HG02798 (cell line): ENCODE measurements at regions not wholly inside any gene's neighbourhood (a gene's known extent, or its start where the extent isn't known, plus 50 kb on each side); places are given as distances from the start of the nearest gene placed in this dataset.
"Not testable (repeated sequence)": the region's sequence is repeated elsewhere in the genome, so short reads cannot be mapped to it uniquely, and the experiment has no call there.

Experiments
- ATAC-seq: cut with Tn5 transposase; IDR thresholded peaks from one replicate; pipeline ENCODE4 v1.9.1; 2021; ENCODE audit warnings: mild to moderate bottlenecking; ENCODE audit not compliant: unreplicated experiment, poor library complexity

GRCh38 chr4:187366530-187366929 lies 629.0 kb upstream of the ZFP42 start:
- no peak for ATAC-seq

GRCh38 chr4:187370918-187371317 lies 624.7 kb upstream of the ZFP42 start:
- no peak for ATAC-seq

- no peak for ATAC-seq
Measured at GRCh38 chr4:187378441-187378840, 617.1 kb upstream of the ZFP42 start.

DNA sequence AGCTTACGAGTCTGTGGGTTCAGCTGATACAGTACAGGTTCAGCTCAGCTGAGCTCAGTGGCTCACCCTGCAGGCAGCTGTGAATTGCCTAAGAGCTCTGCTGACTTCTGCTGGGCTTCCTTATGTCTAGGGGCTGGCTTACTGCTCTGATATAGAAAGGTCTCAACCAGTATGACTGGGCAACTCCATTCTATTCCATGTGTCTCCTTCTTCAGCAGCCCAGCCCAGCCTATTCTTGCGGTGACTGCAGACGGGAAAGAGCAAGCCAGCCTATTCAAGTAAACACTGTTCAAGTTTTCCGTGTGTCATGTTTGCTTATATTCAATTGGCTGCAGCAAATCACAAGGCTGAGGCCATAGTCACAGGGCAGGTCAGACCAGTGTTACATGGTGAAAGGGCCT lies 615.4 kb upstream of the ZFP42 start:
- ATAC-seq: no peak

GRCh38 chr4:187383181-187383580 lies 612.4 kb upstream of the ZFP42 start:
- no peak for ATAC-seq

DNA sequence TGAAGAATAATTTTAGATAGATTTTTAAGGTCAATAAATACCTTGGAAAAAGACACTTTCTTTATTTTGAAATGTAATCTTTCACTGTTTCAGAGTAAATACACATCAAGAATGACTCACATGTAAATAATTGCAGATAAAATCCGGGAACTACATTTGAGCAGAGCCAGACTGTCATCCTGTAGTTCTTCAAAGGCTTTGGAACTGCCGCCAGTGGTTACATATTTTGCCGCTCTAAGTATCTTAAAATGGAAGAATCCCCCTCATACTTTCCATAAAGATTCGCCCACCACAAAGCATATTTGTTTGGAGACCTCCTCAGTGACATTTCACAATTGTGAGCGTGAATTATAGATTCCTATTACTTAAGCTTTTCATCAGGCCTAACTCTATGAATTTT lies 607.8 kb upstream of the ZFP42 start:
- ATAC-seq: no peak

- no peak for ATAC-seq
Measured at GRCh38 chr4:187389420-187389819, 606.2 kb upstream of the ZFP42 start.

GRCh38 chr4:187390646-187391045 lies 604.9 kb upstream of the ZFP42 start:
- no peak for ATAC-seq

DNA sequence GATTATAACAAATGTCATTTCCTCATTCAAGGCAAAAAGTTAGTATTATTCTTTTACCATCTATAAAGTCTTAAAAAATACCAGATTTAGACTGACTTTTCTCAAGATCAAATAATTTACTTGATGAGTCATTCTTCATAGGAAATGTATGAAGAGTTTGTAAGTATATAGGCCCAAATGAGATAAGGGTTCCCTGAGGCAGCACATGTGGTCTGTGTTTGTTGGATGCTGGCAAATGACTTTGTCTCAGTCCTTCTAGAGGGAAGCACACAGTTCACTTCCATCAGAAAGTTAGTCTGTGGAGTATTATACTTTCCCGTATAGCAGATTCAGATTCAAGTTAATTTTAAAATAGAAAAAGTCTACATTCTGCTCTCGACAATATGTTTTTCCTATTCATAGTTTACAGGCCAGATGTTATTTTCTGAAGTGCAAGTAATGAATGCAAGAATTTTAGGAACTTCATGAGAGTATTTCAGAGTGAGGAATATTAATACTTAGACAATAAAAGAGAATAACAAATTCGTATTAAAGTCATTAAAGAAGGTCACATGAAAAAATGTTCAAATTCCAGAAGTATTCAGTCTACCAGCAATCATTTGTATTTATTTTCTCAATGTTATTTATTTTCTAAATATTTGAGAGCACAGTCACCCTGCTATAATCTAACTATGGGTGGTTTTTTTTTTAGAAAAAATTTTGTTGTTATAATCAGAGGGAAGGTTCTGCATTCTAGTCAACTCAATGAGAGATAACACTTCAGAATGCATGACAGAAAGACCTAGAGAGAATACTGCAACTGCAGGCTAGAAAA lies 601.8 kb upstream of the ZFP42 start:
- ATAC-seq: no peak

- ATAC-seq: no peak
Measured at GRCh38 chr4:187396106-187396505, 599.5 kb upstream of the ZFP42 start.

DNA sequence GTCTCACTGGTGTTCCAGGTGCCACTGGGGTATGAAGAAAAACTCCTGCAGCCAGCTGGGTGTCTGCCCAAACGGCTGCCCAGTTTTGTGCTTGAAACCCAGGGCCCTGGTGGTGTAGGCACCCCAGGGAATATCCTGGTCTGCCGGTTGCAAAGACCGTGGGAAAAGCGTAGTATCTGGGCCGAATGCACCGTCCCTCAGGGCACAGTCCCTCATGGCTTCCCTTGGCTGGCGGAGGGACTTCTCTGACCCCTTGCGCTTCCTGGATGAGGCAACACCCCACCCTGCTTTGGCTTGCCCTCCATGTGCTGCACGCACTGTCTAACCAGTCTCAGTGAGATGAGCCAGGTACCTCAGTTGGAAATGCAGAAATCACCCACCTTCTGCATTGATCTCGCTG lies 587.1 kb upstream of the ZFP42 start:
- not testable (repeated sequence) for ATAC-seq

DNA sequence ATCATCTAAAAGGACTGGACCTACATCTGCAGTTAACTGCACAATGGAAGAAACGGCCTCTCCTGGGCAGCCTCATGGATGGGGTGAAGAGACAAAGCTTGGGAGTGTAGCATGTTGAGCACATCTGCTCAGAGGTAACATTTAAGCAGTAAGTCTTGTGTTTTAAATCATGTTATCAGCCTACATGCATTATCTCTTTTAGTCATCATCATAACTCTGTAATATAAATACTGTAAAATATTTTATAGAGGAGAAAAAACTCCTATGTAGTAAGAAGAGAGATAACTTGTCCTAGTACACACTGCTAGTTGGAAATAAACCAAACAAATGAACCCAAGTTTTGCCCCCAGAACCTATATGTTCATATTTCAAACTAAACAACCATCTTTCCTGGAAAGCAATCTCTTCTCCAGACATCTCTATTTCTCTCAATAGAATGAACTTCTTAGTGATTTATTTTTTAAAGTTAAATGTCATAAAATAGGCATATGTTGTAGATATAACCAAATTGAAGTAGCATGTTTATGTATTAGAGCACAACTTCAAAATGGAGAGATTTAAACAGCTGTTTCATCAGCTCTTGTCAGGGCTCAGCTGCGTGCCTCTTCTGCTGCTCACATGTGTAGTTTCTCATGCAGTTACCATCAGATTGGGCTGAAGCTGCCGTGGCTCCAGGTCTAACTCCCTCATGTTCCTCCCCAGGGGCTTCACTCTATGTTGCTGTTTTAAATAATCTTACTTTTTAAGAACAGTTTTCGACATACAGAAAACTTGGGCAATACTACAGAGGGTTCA lies 581.8 kb upstream of the ZFP42 start:
- no peak for ATAC-seq

GRCh38 chr4:187414716-187415115 lies 580.9 kb upstream of the ZFP42 start:
- no peak for ATAC-seq

GRCh38 chr4:187415231-187415630 lies 580.3 kb upstream of the ZFP42 start:
- no peak for ATAC-seq

DNA sequence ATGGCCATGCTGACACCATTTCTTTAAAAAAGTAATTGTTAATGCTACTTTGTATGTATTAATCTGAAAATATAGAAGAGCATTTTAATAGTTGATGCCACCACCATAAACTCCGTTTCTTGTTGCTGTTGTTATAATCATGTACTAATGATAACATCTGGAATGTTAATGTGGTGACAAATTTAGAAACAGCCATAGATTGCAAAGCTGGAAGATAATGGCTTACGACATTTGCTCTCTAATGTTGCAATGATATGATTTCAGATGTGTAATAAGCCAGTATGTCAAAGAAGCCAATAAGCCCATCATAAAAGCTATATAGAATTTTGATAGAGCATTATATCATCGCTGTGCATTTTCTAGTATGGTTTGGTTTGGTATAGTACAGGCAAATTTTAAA lies 579.4 kb upstream of the ZFP42 start:
- ATAC-seq: no peak

GRCh38 chr4:187417721-187418120 lies 577.9 kb upstream of the ZFP42 start:
- ATAC-seq: no peak

DNA sequence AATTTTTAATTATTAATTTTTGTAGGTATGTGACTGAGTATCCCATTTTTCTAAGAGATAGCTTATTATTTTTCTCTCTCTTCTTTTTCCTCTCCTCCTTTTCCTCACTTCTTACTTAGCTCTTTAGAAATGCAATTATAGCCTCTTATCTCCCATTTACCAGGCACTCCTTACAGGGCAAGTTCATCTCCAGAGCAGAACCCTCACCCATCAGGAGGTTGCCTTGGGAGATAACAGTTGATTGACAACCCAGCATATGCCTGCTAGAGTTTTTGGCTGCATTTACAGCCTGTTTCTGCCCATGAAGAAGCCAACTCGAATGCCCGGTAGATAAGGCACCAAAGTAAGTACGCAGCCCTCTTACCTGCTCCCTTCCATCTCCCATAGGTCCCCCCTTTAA lies 572.9 kb upstream of the ZFP42 start:
- ATAC-seq: no peak

DNA sequence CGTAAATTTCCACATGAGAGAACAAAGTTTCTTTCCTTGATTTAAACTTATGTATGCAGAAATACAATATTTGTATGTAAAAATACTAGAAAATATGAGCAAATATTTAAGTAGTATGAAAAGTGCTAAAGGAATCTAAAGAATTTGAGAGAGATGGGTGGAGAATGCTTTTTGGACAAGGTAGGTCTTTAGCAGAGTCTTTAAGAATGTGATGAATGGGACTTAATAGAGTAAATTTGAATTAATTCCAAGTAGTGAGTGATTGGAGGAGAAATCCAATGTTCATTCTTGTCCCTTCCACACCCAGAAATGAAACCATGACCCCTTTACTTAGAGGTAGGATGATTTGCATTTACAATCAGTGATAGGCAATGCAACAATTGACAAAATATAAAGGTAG lies 570.9 kb upstream of the ZFP42 start:
- no peak for ATAC-seq

- no peak for ATAC-seq
Measured at GRCh38 chr4:187426511-187426910, 569.1 kb upstream of the ZFP42 start.

DNA sequence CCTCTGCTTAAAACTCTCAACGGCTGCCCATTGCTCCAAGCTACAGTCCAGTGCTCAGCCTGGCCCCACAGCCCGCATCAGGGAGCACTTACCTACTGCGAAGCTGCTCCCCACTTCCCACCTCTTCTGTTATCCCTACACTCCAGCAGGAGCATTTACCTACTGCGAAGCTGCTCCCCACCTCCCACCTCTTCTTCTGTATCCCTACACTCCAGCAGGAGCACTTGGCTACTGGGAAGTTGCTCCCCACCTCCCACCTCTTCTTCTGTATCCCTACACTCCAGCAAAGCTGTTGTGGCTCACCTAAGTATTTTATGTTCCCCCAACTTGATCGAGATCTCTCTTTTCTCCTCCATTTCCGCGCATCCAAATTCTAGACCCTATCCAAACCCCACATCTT lies 563.3 kb upstream of the ZFP42 start:
- ATAC-seq: no peak

- ATAC-seq: no peak
Measured at GRCh38 chr4:187433141-187433540, 562.4 kb upstream of the ZFP42 start.

GRCh38 chr4:187436251-187436650 lies 559.3 kb upstream of the ZFP42 start:
- no peak for ATAC-seq
